ENCODE measurements at regions not wholly inside any gene's neighbourhood (a gene's known extent, or its start where the extent isn't known, plus 50 kb on each side); places are given as distances from the start of the nearest gene placed in this dataset.

GRCh38 chr2:144931960-144932359, 412.0 kb upstream of the ZEB2 start:
- DNase-seq (ENCODE audit: low read depth, low spot score) (no peak), ATAC-seq (no peak)
- intact Hi-C loops (cut with micrococcal nuclease): no loop called here
- Histone ChIP-seq H3K4me3 (replicated peaks in 1 of 2; ENCODE audit: low read depth in 1 of 2, low read length in 2 of 2) (no peak overlapping the region), H3K9me2 (ENCODE audit: insufficient read depth) (no peaks in the 10 kb centered on the region), H3K9ac (ENCODE audit: low read length) (no peak overlapping the region), H3K9me3 (ENCODE audit: control insufficient read depth in 1 of 2, insufficient read depth in 1 of 2, low read depth in 1 of 2, low read length in 2 of 2) (no peaks in the 10 kb centered on the region), H3K27me3 (ENCODE audit: insufficient read depth, low read length) (no peaks in the 10 kb centered on the region), H2AFZ (ENCODE audit: low read depth, low read length, poor library complexity, severe bottlenecking) (no peak overlapping the region), H3K36me3 (ENCODE audit: control insufficient read depth in 1 of 2, insufficient read depth in 2 of 2, low read length in 2 of 2) (no peaks in the 10 kb centered on the region), H3K27ac (ENCODE audit: low read depth, low read length) (no peak overlapping the region), H3K79me2 (ENCODE audit: insufficient read depth, low read length) (no peaks in the 10 kb centered on the region), H4K20me1 (ENCODE audit: insufficient read depth) (no peaks in the 10 kb centered on the region), H3K4me2 (ENCODE audit: low read length) (no peak overlapping the region), H3K4me1 (ENCODE audit: control insufficient read depth in 1 of 2, insufficient read depth in 2 of 2, low read length in 2 of 2) (no peaks in the 10 kb centered on the region)
- POLR2A ChIA-PET: no interaction called here
- RAD21 ChIA-PET (ENCODE audit: low non-redundant PET in 1 of 2, low total read pairs in 2 of 2, uncharacterized antibody in 2 of 2, unreplicated experiment in 2 of 2): no interaction called here
- CTCF ChIA-PET: no interaction called here
- BruUV-seq (replicated peaks): no TSS peak
- TF ChIP-seq RAD21 (IDR thresholded peaks at IDR 0.05; ENCODE audit: low read depth) (no peak), POLR2AphosphoS5 (IDR thresholded peaks at IDR 0.05; ENCODE audit: low read depth, low read length) (no peak), EZH2phosphoT487 (IDR thresholded peaks at IDR 0.05; ENCODE audit: borderline replicate concordance) (no peak), ZNF274 (IDR thresholded peaks at IDR 0.05; ENCODE audit: low read depth, low read length) (no peak), ZFX (IDR thresholded peaks at IDR 0.05) (no peak), CBX3 (IDR thresholded peaks at IDR 0.05; ENCODE audit: low read depth) (no peak)
- TF ChIP-seq, protein P1, sequence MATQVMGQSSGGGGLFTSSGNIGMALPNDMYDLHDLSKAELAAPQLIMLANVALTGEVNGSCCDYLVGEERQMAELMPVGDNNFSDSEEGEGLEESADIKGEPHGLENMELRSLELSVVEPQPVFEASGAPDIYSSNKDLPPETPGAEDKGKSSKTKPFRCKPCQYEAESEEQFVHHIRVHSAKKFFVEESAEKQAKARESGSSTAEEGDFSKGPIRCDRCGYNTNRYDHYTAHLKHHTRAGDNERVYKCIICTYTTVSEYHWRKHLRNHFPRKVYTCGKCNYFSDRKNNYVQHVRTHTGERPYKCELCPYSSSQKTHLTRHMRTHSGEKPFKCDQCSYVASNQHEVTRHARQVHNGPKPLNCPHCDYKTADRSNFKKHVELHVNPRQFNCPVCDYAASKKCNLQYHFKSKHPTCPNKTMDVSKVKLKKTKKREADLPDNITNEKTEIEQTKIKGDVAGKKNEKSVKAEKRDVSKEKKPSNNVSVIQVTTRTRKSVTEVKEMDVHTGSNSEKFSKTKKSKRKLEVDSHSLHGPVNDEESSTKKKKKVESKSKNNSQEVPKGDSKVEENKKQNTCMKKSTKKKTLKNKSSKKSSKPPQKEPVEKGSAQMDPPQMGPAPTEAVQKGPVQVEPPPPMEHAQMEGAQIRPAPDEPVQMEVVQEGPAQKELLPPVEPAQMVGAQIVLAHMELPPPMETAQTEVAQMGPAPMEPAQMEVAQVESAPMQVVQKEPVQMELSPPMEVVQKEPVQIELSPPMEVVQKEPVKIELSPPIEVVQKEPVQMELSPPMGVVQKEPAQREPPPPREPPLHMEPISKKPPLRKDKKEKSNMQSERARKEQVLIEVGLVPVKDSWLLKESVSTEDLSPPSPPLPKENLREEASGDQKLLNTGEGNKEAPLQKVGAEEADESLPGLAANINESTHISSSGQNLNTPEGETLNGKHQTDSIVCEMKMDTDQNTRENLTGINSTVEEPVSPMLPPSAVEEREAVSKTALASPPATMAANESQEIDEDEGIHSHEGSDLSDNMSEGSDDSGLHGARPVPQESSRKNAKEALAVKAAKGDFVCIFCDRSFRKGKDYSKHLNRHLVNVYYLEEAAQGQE (IDR thresholded peaks at IDR 0.05; ENCODE audit: low read depth): no peak

GRCh38 chr2:144931480-144931879, 411.6 kb upstream of the ZEB2 start:
- H3K9me2 ChIP-seq (ENCODE audit: insufficient read depth): no peaks in the 10 kb centered on the region
- intact Hi-C loops (cut with micrococcal nuclease): no loop called here
- H3K36me3 ChIP-seq (ENCODE audit: control insufficient read depth in 1 of 2, insufficient read depth in 2 of 2, low read length in 2 of 2): no peaks in the 10 kb centered on the region
- CTCF ChIA-PET: no interaction called here
- POLR2A ChIA-PET: no interaction called here
- ATAC-seq (no peak), DNase-seq (ENCODE audit: low read depth, low spot score) (no peak)
- no peaks in the 10 kb centered on the region for H3K79me2 ChIP-seq (ENCODE audit: insufficient read depth, low read length)
- H3K4me2 ChIP-seq (ENCODE audit: low read length): no peak overlapping the region
- H3K9me3 ChIP-seq (ENCODE audit: control insufficient read depth in 1 of 2, insufficient read depth in 1 of 2, low read depth in 1 of 2, low read length in 2 of 2): no peaks in the 10 kb centered on the region
- H3K4me1 ChIP-seq (ENCODE audit: control insufficient read depth in 1 of 2, insufficient read depth in 2 of 2, low read length in 2 of 2): no peaks in the 10 kb centered on the region
- H3K27ac ChIP-seq (ENCODE audit: low read depth, low read length): no peak overlapping the region
- no peak overlapping the region for H3K4me3 ChIP-seq (replicated peaks in 1 of 2; ENCODE audit: low read depth in 1 of 2, low read length in 2 of 2)
- H2AFZ ChIP-seq (ENCODE audit: low read depth, low read length, poor library complexity, severe bottlenecking): no peak overlapping the region
- no peaks in the 10 kb centered on the region for H3K27me3 ChIP-seq (ENCODE audit: insufficient read depth, low read length)
- H3K9ac ChIP-seq (ENCODE audit: low read length): no peak overlapping the region
- no TSS peak for BruUV-seq (replicated peaks)
- RAD21 ChIA-PET (ENCODE audit: low non-redundant PET in 1 of 2, low total read pairs in 2 of 2, uncharacterized antibody in 2 of 2, unreplicated experiment in 2 of 2): no interaction called here
- H4K20me1 ChIP-seq (ENCODE audit: insufficient read depth): no peaks in the 10 kb centered on the region
- no peak for TF ChIP-seq EZH2 (IDR thresholded peaks at IDR 0.05)
- TF ChIP-seq CTCF (IDR thresholded peaks at IDR 0.05 in 2 of 3, conservative IDR thresholded peaks at IDR 0.05 in 1 of 3; ENCODE audit: borderline replicate concordance in 1 of 3, insufficient read depth in 1 of 3, low read depth in 2 of 3, low read length in 2 of 3): no peak
- TF ChIP-seq YY1 (IDR thresholded peaks at IDR 0.05; ENCODE audit: extremely low read depth, insufficient replicate concordance, low read depth, low read length): no peak
- no peak for TF ChIP-seq ZBTB33 (IDR thresholded peaks at IDR 0.05; ENCODE audit: extremely low read depth, insufficient replicate concordance, low read length)
- no peak for TF ChIP-seq FOSL1 (IDR thresholded peaks at IDR 0.05; ENCODE audit: low read depth)
- no peak for TF ChIP-seq ZFX (IDR thresholded peaks at IDR 0.05)
- no peak for TF ChIP-seq CBX3 (IDR thresholded peaks at IDR 0.05; ENCODE audit: low read depth)
- TF ChIP-seq TCF7L2 (IDR thresholded peaks at IDR 0.05; ENCODE audit: borderline replicate concordance, extremely low read depth, insufficient read depth, insufficient read length): no peak
- TF ChIP-seq POLR2A (IDR thresholded peaks at IDR 0.05; ENCODE audit: borderline replicate concordance, extremely low read depth, insufficient read depth, insufficient read length): no peak
